ENCODE measurements at regions not wholly inside any gene's neighbourhood (a gene's known extent, or its start where the extent isn't known, plus 50 kb on each side); places are given as distances from the start of the nearest gene placed in this dataset.

- intact Hi-C loops (cut with micrococcal nuclease; ENCODE audit: unreplicated experiment): no loop called here
- no peaks in the 10 kb centered on the region for H3K4me1 ChIP-seq (replicated peaks; ENCODE audit: insufficient read depth)
- H3K36me3 ChIP-seq (ENCODE audit: low read depth): no peaks in the 10 kb centered on the region
- H4K20me1 ChIP-seq (ENCODE audit: insufficient read depth): peaks cover 3% of the 10 kb centered on the region; the same call in 1 of the 2 replicates
- POLR2A ChIA-PET (ENCODE audit: unreplicated experiment): no interaction called here
- H3K4me3 ChIP-seq: no peak overlapping the region
- TF ChIP-seq EZH2 (IDR thresholded peaks at IDR 0.05; ENCODE audit: low read depth) (no peak), CTCF (conservative IDR thresholded peaks at IDR 0.05) (no peak)
- no peak overlapping the region for H3K4me2 ChIP-seq
- H3K27ac ChIP-seq: no peak overlapping the region
- H3K27me3 ChIP-seq (ENCODE audit: insufficient read depth, low read depth): peaks cover 92% of the 10 kb centered on the region
- H2AFZ ChIP-seq: no peak overlapping the region
- H3K9me3 ChIP-seq (ENCODE audit: insufficient read depth, low read depth): no peaks in the 10 kb centered on the region
- CTCF ChIA-PET: no interaction called here
- DNase-seq: no peak
- no TSS peak for BruUV-seq (replicated peaks)
- H3K9me2 ChIP-seq (ENCODE audit: insufficient read depth): no peaks in the 10 kb centered on the region
- no peaks in the 10 kb centered on the region for H3K79me2 ChIP-seq (ENCODE audit: low read depth)
- H3F3A ChIP-seq (ENCODE audit: insufficient read depth, low read depth): no peaks in the 10 kb centered on the region
Measured at GRCh38 chr6:168939796-168940195, 313.9 kb downstream of the THBS2 start.

DNA sequence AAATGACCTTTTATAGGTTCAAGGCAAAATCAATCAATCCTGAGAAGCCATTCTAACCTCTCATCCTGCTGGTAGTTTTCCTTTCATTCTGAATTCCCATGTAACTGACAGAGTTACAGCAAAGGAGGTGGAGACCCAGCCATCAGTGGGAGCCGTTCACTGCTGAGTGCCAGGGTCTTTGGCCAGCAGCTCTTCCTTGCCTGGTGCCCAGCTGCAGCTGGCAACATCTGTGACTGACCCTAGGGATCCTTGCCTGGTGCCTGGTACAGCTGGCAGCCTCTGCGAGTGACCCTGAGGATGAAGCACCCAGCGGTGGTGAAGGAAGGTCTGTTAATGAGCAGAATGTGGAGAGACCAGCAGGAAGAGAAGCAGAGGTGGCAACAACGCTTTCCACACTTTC lies 314.6 kb downstream of the THBS2 start:
- H3K4me1 ChIP-seq (replicated peaks; ENCODE audit: insufficient read depth): no peaks in the 10 kb centered on the region
- H2AFZ ChIP-seq: no peak overlapping the region
- no peaks in the 10 kb centered on the region for H3K9me2 ChIP-seq (ENCODE audit: insufficient read depth)
- H3K9me3 ChIP-seq (ENCODE audit: insufficient read depth, low read depth): no peaks in the 10 kb centered on the region
- no peaks in the 10 kb centered on the region for H3F3A ChIP-seq (ENCODE audit: insufficient read depth, low read depth)
- no peaks in the 10 kb centered on the region for H3K79me2 ChIP-seq (ENCODE audit: low read depth)
- ChIA-PET CTCF (no interaction called here), POLR2A (ENCODE audit: unreplicated experiment) (no interaction called here)
- no peak for DNase-seq
- no peak overlapping the region for H3K27ac ChIP-seq
- no peak for TF ChIP-seq EZH2 (IDR thresholded peaks at IDR 0.05; ENCODE audit: low read depth)
- TF ChIP-seq CTCF (conservative IDR thresholded peaks at IDR 0.05): no peak
- H3K36me3 ChIP-seq (ENCODE audit: low read depth): no peaks in the 10 kb centered on the region
- BruUV-seq (replicated peaks): no TSS peak
- peaks cover 3% of the 10 kb centered on the region; the same call in 1 of the 2 replicates for H4K20me1 ChIP-seq (ENCODE audit: insufficient read depth)
- no peak overlapping the region for H3K4me2 ChIP-seq
- no peak overlapping the region for H3K4me3 ChIP-seq
- intact Hi-C loops (cut with micrococcal nuclease; ENCODE audit: unreplicated experiment): no loop called here
- peaks cover 92% of the 10 kb centered on the region for H3K27me3 ChIP-seq (ENCODE audit: insufficient read depth, low read depth)

DNA sequence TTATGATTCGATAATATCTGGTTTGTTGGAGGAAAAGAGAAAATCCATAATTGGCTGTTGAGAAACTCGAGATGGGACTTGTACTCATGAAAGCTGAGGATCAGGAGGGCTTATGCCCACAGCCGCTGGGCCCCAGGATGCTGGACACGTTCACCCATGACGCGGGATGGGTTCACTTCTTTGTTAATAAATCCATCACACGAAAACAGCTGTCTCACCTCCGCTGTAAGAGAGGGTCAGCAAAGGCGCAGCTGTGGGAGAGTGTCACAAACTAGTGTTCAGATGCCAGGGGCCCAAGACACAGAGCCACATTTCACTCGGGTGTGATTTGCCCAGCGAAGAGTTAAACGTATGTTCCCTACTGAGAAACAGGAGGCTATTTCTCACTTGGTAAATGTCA lies 315.1 kb downstream of the THBS2 start:
- no peak overlapping the region for H3K4me2 ChIP-seq
- H3K79me2 ChIP-seq (ENCODE audit: low read depth): no peaks in the 10 kb centered on the region
- CTCF ChIA-PET: no interaction called here
- TF ChIP-seq CTCF (conservative IDR thresholded peaks at IDR 0.05) (no peak), EZH2 (IDR thresholded peaks at IDR 0.05; ENCODE audit: low read depth) (no peak)
- H3K9me3 ChIP-seq (ENCODE audit: insufficient read depth, low read depth): no peaks in the 10 kb centered on the region
- intact Hi-C loops (cut with micrococcal nuclease; ENCODE audit: unreplicated experiment): no loop called here
- no peaks in the 10 kb centered on the region for H3K9me2 ChIP-seq (ENCODE audit: insufficient read depth)
- no peak for DNase-seq
- peaks cover 92% of the 10 kb centered on the region for H3K27me3 ChIP-seq (ENCODE audit: insufficient read depth, low read depth)
- peaks cover 3% of the 10 kb centered on the region; the same call in 1 of the 2 replicates for H4K20me1 ChIP-seq (ENCODE audit: insufficient read depth)
- H3K4me1 ChIP-seq (replicated peaks; ENCODE audit: insufficient read depth): no peaks in the 10 kb centered on the region
- H3K27ac ChIP-seq: no peak overlapping the region
- no peaks in the 10 kb centered on the region for H3K36me3 ChIP-seq (ENCODE audit: low read depth)
- POLR2A ChIA-PET (ENCODE audit: unreplicated experiment): no interaction called here
- no peak overlapping the region for H2AFZ ChIP-seq
- no peaks in the 10 kb centered on the region for H3F3A ChIP-seq (ENCODE audit: insufficient read depth, low read depth)
- no peak overlapping the region for H3K4me3 ChIP-seq
- no TSS peak for BruUV-seq (replicated peaks)
